ENCODE measurements at regions not wholly inside any gene's neighbourhood (a gene's known extent, or its start where the extent isn't known, plus 50 kb on each side); places are given as distances from the start of the nearest gene placed in this dataset.

DNA sequence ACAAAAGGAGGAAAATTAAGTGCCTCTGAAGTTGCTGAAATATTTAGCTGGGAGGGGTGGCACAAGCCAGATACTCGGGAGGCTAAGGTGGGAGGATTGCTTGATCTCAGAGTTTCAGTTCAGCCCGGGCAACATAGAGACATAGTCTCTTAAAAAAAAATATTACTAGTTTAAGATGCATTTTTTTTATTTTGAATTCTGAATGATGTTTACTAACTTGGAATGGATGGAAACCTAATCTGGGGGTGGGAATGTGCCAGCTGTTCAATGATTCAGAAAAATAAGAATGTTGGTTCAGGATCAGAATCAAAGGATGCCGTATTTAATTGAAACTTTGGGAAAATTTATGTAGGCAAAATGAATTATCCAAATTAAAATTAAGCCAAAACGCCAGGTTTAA is 167.2 kb upstream of the ANK2 start:
- no peak overlapping the region for H3K27ac Mint-ChIP-seq
- CTCF ChIA-PET: interaction anchor here (1.1 kb wide), 1 partner anchor 56 kb away, joined by 3 read pairs; no protein-coding TSS in a partner anchor
- H3K9me3 Mint-ChIP-seq (ENCODE audit: insufficient read depth): no peaks in the 10 kb centered on the region
- ATAC-seq: no peak
- no peaks in the 10 kb centered on the region for H3K27me3 Mint-ChIP-seq (ENCODE audit: low read depth)
- no peaks in the 10 kb centered on the region for H3K36me3 Mint-ChIP-seq (ENCODE audit: low read depth)
- POLR2A ChIA-PET: no interaction called here
- no peaks in the 10 kb centered on the region for H3K4me1 Mint-ChIP-seq (ENCODE audit: low read depth)
- H3K4me3 Mint-ChIP-seq: no peak overlapping the region
- no peak for DNase-seq

- Mint-ChIP-seq H3K4me1 (ENCODE audit: low read depth) (no peaks in the 10 kb centered on the region), H3K36me3 (ENCODE audit: low read depth) (no peaks in the 10 kb centered on the region), H3K4me3 (no peak overlapping the region), H3K9me3 (ENCODE audit: insufficient read depth) (no peaks in the 10 kb centered on the region), H3K27ac (no peak overlapping the region), H3K27me3 (ENCODE audit: low read depth) (no peaks in the 10 kb centered on the region)
- ATAC-seq: no peak
- no peak for DNase-seq
- ChIA-PET POLR2A (no interaction called here), CTCF (no interaction called here)
Observed at GRCh38 chr4:112884406-112884805, 165.0 kb upstream of the ANK2 start.

GRCh38 chr4:112885897-112886296 is 163.6 kb upstream of the ANK2 start:
- Mint-ChIP-seq H3K27me3 (ENCODE audit: low read depth) (no peaks in the 10 kb centered on the region), H3K4me1 (ENCODE audit: low read depth) (no peaks in the 10 kb centered on the region), H3K4me3 (no peak overlapping the region), H3K36me3 (ENCODE audit: low read depth) (no peaks in the 10 kb centered on the region), H3K9me3 (ENCODE audit: insufficient read depth) (no peaks in the 10 kb centered on the region), H3K27ac (no peak overlapping the region)
- POLR2A ChIA-PET: no interaction called here
- ATAC-seq (no peak), DNase-seq (no peak)
- CTCF ChIA-PET: no interaction called here

DNA sequence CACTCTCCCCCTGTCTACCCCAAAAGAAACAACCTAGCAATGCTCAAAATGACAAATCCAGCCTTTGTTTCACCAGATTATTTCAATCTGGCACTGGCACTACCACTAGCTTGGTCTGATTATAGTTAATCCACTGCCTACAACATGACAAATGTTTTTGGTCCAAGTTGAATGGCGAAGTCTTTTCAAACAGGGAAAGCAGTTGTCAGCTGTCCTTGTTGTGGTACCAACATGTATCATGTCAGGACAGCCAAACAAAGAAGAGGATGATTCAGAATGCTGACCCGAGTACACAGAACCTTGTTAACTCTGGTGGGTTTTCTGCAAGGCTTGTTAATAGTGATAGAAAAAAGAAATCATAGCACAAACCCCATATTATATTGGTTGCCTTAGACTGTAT is 160.8 kb upstream of the ANK2 start:
- Mint-ChIP-seq H3K4me3 (no peak overlapping the region), H3K9me3 (ENCODE audit: insufficient read depth) (no peaks in the 10 kb centered on the region), H3K27ac (no peak overlapping the region), H3K36me3 (ENCODE audit: low read depth) (no peaks in the 10 kb centered on the region), H3K4me1 (ENCODE audit: low read depth) (no peaks in the 10 kb centered on the region), H3K27me3 (ENCODE audit: low read depth) (no peaks in the 10 kb centered on the region)
- no peak for DNase-seq
- ATAC-seq: no peak
- POLR2A ChIA-PET: no interaction called here
- CTCF ChIA-PET: no interaction called here

DNA sequence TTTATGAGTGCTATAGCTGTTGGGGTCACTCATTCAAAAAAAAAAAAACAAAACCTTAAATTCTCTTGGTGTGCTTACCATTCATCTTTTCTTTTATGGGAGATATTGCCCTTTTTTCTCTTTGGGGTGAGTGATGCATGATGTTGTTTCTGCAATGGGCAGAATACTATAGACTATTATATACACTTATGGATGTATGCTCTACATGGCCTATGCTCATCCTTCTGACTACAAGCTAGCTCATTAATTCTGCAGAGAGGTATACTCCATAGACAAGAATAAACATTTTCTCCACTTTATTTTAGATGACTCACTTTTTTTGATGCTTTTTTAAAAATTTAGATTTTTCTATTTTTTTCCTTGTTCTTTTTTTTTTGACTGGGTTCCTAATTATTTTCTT is 160.3 kb upstream of the ANK2 start:
- H3K4me1 Mint-ChIP-seq (ENCODE audit: low read depth): no peaks in the 10 kb centered on the region
- ChIA-PET CTCF (no interaction called here), POLR2A (no interaction called here)
- no peak overlapping the region for H3K4me3 Mint-ChIP-seq
- no peaks in the 10 kb centered on the region for H3K9me3 Mint-ChIP-seq (ENCODE audit: insufficient read depth)
- H3K27ac Mint-ChIP-seq: no peak overlapping the region
- DNase-seq: no peak
- H3K27me3 Mint-ChIP-seq (ENCODE audit: low read depth): no peaks in the 10 kb centered on the region
- no peaks in the 10 kb centered on the region for H3K36me3 Mint-ChIP-seq (ENCODE audit: low read depth)
- no peak for ATAC-seq

DNA sequence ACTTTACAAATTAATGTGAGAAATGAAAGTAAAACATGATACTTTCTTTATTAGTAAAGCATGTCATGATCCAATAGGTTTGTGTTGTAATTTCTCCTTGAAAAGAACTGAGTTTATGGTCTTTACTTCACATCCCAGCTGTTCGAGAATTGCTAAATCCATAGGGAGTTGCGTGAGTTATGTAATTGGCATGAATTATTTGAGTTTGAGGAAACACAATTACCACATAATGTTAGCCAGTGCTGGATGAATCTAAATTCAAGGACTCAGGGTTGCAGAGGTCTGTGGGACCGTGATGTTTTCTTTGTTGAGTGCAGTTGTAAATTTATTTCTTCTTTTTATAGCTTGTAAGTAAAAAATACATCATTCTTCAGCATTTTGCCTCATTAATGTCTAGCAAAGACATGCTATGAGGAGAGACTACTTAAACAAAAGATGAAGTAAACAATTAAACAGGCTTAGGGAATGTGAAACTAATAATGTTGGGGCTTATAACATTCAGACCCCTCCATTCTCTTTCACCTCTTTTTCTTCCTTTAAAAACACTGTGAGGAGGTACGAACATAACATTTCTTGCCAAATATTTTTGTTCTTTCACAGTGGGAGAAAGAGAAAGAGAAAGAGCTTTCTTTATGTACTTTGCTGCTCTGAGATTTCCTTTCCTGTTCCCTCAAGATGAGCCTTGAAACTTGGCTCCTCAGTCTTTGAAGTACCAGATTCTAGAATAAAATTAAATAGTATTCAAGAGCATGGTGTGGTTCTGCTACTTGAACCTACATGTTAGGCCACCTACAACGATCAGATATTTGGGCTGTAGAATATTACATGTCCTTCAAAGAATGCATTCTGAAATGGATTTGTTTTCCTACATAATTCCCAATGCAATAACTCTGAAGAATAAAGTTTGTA is 159.6 kb upstream of the ANK2 start:
- CTCF ChIA-PET: no interaction called here
- ATAC-seq (no peak), DNase-seq (no peak)
- Mint-ChIP-seq H3K27me3 (ENCODE audit: low read depth) (no peaks in the 10 kb centered on the region), H3K9me3 (ENCODE audit: insufficient read depth) (no peaks in the 10 kb centered on the region), H3K27ac (no peak overlapping the region), H3K36me3 (ENCODE audit: low read depth) (no peaks in the 10 kb centered on the region), H3K4me1 (ENCODE audit: low read depth) (no peaks in the 10 kb centered on the region), H3K4me3 (no peak overlapping the region)
- POLR2A ChIA-PET: no interaction called here

DNA sequence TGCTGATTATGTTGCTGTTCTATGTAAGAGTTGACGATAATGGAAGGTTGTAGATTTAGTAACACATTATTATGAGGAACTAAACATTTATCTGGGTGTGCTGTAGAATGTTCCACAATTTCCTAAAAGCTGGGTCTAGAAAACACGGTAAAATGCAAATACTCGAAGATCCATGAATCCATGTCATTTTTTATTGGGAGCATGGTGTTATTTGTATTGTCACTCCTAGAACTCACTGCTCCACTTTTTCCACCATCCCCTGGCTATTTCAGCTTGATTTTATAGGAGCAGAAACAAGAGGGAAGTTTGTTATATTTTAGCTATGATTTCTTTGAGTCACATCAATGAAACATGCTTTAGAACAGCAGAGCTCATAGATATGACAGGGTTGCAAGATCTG is 155.0 kb upstream of the ANK2 start:
- H3K9me3 Mint-ChIP-seq (ENCODE audit: insufficient read depth): no peaks in the 10 kb centered on the region
- H3K4me3 Mint-ChIP-seq: no peak overlapping the region
- POLR2A ChIA-PET: no interaction called here
- no peak for ATAC-seq
- CTCF ChIA-PET: no interaction called here
- no peaks in the 10 kb centered on the region for H3K4me1 Mint-ChIP-seq (ENCODE audit: low read depth)
- no peak for DNase-seq
- H3K27ac Mint-ChIP-seq: no peak overlapping the region
- peaks cover 9% of the 10 kb centered on the region for H3K27me3 Mint-ChIP-seq (ENCODE audit: low read depth)
- H3K36me3 Mint-ChIP-seq (ENCODE audit: low read depth): no peaks in the 10 kb centered on the region

GRCh38 chr4:112894951-112895350 is 154.5 kb upstream of the ANK2 start:
- ATAC-seq: no peak
- no peaks in the 10 kb centered on the region for H3K36me3 Mint-ChIP-seq (ENCODE audit: low read depth)
- POLR2A ChIA-PET: no interaction called here
- DNase-seq: no peak
- no peak overlapping the region for H3K27ac Mint-ChIP-seq
- peaks cover 11% of the 10 kb centered on the region for H3K27me3 Mint-ChIP-seq (ENCODE audit: low read depth)
- no peaks in the 10 kb centered on the region for H3K4me1 Mint-ChIP-seq (ENCODE audit: low read depth)
- CTCF ChIA-PET: no interaction called here
- H3K4me3 Mint-ChIP-seq: no peak overlapping the region
- H3K9me3 Mint-ChIP-seq (ENCODE audit: insufficient read depth): no peaks in the 10 kb centered on the region

- ChIA-PET POLR2A (no interaction called here), CTCF (no interaction called here)
- ATAC-seq: no peak
- H3K4me3 Mint-ChIP-seq: no peak overlapping the region
- no peaks in the 10 kb centered on the region for H3K9me3 Mint-ChIP-seq (ENCODE audit: insufficient read depth)
- H3K36me3 Mint-ChIP-seq (ENCODE audit: low read depth): no peaks in the 10 kb centered on the region
- no peak overlapping the region for H3K27ac Mint-ChIP-seq
- DNase-seq: no peak
- H3K27me3 Mint-ChIP-seq (ENCODE audit: low read depth): peaks cover 11% of the 10 kb centered on the region
- no peaks in the 10 kb centered on the region for H3K4me1 Mint-ChIP-seq (ENCODE audit: low read depth)
Observed at GRCh38 chr4:112895811-112896608, 153.4 kb upstream of the ANK2 start.

- Mint-ChIP-seq H3K36me3 (ENCODE audit: low read depth) (no peaks in the 10 kb centered on the region), H3K4me1 (ENCODE audit: low read depth) (no peaks in the 10 kb centered on the region)
Observed at GRCh38 chr4:112896609-112897190, 152.8 kb upstream of the ANK2 start.

DNA sequence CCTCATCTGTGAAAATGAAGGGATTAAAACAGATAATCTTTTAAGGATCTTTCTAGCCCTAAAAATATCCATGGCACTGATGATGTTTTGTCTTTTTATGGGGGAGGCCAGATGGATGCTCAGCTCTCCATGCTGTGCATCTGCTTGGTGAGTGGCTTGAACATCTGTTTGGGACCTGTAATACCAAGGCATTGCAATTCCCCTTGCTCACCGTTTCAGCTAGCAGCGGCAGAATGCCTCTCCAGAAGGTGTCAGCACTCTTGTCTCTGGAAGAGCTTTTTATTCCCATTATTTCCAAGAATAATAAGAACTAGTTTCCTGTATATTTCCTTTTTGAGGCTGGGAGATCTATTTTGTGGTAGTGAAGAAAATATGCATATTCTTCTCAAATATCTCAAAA is 151.9 kb upstream of the ANK2 start:
- peaks cover 11% of the 10 kb centered on the region for H3K27me3 Mint-ChIP-seq (ENCODE audit: low read depth)
- ATAC-seq (no peak), DNase-seq (no peak)
- no peaks in the 10 kb centered on the region for H3K4me1 Mint-ChIP-seq (ENCODE audit: low read depth)
- H3K27ac Mint-ChIP-seq: no peak overlapping the region
- CTCF ChIA-PET: no interaction called here
- H3K4me3 Mint-ChIP-seq: no peak overlapping the region
- H3K36me3 Mint-ChIP-seq (ENCODE audit: low read depth): no peaks in the 10 kb centered on the region
- no peaks in the 10 kb centered on the region for H3K9me3 Mint-ChIP-seq (ENCODE audit: insufficient read depth)
- POLR2A ChIA-PET: no interaction called here

More at GRCh38 chr4:112896609-112897190, 152.8 kb upstream of the ANK2 start:
- no peaks in the 10 kb centered on the region for H3K9me3 Mint-ChIP-seq (ENCODE audit: insufficient read depth)
- H3K27me3 Mint-ChIP-seq (ENCODE audit: low read depth): peaks cover 11% of the 10 kb centered on the region
- DNase-seq (no peak), ATAC-seq (no peak)
- H3K27ac Mint-ChIP-seq: no peak overlapping the region
- CTCF ChIA-PET: no interaction called here
- POLR2A ChIA-PET: no interaction called here
- H3K4me3 Mint-ChIP-seq: no peak overlapping the region

GRCh38 chr4:112898357-112899141 is 150.9 kb upstream of the ANK2 start:
- no peak overlapping the region for H3K4me3 Mint-ChIP-seq
- H3K9me3 Mint-ChIP-seq (ENCODE audit: insufficient read depth): no peaks in the 10 kb centered on the region
- DNase-seq: no peak
- ATAC-seq: no peak
- POLR2A ChIA-PET: no interaction called here
- H3K27ac Mint-ChIP-seq: no peak overlapping the region
- no peaks in the 10 kb centered on the region for H3K4me1 Mint-ChIP-seq (ENCODE audit: low read depth)
- no peaks in the 10 kb centered on the region for H3K36me3 Mint-ChIP-seq (ENCODE audit: low read depth)
- CTCF ChIA-PET: no interaction called here
- peaks cover 11% of the 10 kb centered on the region for H3K27me3 Mint-ChIP-seq (ENCODE audit: low read depth)
